Endometrium (tissue), 2 donors: ENCODE measurements at regions not wholly inside any gene's neighbourhood (a gene's known extent, or its start where the extent isn't known, plus 50 kb on each side); places are given as distances from the start of the nearest gene placed in this dataset.

Experiments
- FAIRE-seq: peaks from 2 replicates; lab custom pipeline; 2012; peaks lifted over from hg19 to GRCh38; lab: Jason Lieb, UNC
- donor health status: control.
- donor health status: control.

GRCh38 chrX:13266641-13267345 is 53.1 kb downstream of the ATXN3L start:
- FAIRE-seq: no peak

- no peak for FAIRE-seq
Measured at GRCh38 chrX:13265549-13266132, 54.2 kb downstream of the ATXN3L start.

GRCh38 chrX:13265111-13265510 is 54.7 kb downstream of the ATXN3L start:
- no peak for FAIRE-seq

DNA sequence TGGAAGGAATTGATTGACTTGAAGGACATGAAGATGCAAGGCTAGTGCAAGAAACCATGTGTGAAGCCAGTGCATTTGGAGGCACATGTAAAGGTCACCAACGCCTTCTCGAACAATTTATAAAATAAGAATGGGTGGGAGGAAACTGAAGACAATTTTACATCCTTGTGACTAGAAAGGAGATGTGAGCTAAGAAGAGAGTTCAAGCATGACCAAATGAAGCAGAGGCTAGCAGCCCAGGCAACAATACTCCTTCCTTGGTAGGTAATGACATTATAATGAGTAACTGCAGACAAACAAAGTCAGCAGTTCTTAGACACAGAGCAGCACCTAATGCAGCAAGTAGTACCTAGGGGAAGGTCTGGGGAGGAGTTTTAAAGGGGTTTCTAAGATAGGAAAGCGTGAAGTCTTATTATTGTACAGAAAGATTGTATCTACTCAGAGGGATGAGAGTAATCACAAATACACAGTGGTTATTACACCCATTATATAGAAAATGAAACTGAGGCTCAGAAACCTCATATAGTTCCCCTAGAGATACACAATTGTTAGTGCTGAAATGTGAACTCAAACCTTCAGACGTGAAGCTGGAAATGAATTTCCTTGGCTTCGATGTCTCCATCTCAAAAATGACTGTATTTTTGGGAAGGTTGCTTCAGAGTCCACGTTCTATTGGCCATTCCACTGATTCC is 56.1 kb downstream of the ATXN3L start:
- no peak for FAIRE-seq

DNA sequence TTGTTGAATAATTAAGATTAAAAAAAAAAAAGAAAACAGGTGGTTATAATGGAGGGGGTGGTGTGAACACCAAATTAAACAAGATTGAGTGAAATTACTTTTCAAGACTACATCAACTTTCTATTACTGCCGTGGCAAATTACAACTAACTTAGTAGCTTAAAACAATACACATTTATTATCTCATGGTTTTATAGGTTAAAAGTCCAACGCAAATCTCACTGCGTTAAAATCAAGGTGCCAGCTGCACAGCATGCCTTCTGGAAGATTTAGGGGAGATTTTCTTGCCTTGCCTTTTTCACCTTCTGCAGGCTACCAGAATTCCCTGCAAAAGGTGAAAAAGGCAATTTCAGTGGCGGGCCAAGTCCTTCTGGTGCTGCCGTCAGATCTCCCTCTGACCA is 58.5 kb downstream of the ATXN3L start:
- no peak for FAIRE-seq

DNA sequence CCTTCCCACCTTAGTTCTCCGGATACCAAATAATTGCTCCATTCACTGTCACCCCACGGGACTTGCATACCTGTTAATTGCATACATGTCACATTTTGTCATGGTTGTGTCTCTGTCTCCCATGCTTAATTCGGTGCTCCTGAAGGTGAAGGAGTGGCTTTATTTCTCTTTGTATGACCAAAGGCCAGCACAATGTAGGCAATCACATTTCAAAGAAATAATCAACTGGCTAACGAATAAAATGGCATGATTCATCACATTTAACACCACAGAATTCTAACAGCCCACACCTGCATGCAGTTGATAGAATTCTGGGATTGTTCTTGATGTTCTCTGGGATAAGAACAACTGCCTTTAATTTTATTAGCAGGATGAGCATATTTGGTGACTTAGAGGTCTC is 59.3 kb downstream of the ATXN3L start:
- no peak for FAIRE-seq

- no peak for FAIRE-seq
Measured at GRCh38 chrX:13258725-13259124, 61.1 kb downstream of the ATXN3L start.

GRCh38 chrX:13258052-13258444 is 61.8 kb downstream of the ATXN3L start:
- no peak for FAIRE-seq

GRCh38 chrX:13257223-13258051 is 62.4 kb downstream of the ATXN3L start:
- FAIRE-seq: no peak

DNA sequence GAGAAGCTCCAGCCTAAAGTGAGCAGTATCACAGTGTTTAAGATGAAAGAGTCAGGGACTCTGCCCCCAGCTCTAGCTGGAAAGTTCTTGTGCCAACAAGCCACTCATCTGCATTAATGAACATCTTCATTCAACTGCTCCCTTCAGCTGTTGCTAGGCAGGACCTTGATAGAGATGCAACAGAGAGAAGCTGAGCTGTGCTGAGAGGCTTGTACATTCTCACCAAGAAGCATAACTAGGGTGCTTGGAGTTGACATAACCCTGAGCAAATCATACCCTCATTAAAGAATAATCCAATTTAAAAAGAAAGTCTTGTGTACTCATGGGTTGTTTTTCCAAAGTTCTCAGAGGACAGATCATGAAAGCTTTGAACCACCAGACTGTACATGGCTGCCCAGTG is 63.2 kb downstream of the ATXN3L start:
- no peak for FAIRE-seq

DNA sequence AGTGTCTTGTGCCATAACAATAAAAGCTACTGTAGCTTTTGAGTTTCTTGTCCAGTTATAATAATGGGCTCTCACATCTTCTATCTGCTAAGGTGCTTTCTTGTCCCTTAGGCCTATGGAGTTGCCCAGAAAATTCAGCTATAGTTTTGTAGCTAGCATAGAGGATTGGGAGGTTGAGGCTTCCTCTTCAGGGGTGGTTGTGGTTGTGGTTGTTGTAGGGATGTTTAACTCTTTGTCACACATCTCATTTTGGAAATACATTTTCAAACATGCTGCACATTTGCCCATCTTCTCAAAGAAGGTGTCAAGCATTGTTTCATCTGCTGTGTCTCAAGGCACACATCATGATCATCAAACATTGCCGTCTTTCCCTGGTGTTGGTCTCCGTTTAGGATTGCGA is 65.0 kb downstream of the ATXN3L start:
- no peak for FAIRE-seq

GRCh38 chrX:13254076-13254785 is 65.6 kb downstream of the ATXN3L start:
- FAIRE-seq: no peak

GRCh38 chrX:13253223-13253622 is 66.6 kb downstream of the ATXN3L start:
- FAIRE-seq: no peak

DNA sequence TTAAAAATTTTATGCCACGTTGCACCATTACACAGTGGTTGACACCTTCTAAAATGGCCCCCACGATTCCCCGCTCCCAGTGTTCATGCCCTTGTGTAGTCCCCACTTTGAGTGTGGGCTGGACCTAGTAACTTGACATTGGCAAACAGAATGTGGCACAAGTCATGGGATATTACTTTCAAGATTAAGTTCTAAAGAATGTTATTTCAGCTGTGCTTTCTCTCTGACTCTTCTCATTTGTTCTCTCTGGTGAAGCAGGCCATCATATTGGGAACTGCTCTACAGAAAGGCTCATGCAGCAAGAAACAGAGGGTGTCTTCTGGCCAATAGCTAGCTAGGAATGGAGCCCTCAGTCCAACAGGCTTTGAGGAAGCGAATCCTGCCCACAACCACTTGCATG is 67.1 kb downstream of the ATXN3L start:
- FAIRE-seq: no peak

- peak; percentile 89 for FAIRE-seq
Measured at GRCh38 chrX:13250826-13251580, 68.8 kb downstream of the ATXN3L start.

GRCh38 chrX:13248867-13249486 is 70.9 kb downstream of the ATXN3L start:
- FAIRE-seq: peak; percentile 95

DNA sequence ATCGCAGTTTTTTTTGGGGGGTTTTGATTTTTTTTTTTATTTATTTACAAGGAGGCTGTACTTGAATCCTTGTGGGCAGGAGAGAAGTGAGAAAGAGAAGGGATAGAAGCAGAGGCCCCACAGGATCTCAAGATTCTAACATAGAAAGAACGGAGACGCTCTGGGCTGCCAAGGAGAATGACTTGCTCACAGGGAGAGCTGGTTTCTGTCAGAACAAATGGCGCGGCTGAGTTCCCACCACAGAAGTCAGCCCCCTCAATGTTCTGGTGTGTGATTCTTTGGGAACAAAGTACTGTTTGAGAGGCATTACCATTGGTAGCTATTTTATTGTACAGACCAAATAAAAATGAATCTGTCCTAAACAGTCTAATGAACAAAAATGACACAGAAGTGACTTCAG is 80.6 kb downstream of the ATXN3L start:
- no peak for FAIRE-seq

- FAIRE-seq: no peak
Measured at GRCh38 chrX:13235930-13236329, 83.9 kb downstream of the ATXN3L start.

DNA sequence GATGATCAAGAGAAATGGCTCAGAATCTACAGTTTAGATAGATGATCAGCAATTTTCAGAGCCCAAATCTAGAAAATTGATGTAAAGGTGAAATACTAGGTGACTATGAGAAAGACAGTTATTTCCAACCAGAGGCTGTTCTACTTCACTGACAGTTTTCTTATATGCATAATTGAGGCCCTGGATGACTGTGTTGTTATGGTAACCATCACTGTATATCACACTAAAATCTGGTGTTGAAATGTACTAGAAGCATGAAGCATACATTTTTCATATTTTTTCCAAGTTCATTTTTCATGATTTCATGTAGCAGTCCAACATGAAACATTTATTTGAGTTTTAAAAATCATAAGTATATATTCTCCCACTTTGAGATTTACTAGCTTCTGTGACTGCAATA is 87.4 kb downstream of the ATXN3L start:
- no peak for FAIRE-seq

DNA sequence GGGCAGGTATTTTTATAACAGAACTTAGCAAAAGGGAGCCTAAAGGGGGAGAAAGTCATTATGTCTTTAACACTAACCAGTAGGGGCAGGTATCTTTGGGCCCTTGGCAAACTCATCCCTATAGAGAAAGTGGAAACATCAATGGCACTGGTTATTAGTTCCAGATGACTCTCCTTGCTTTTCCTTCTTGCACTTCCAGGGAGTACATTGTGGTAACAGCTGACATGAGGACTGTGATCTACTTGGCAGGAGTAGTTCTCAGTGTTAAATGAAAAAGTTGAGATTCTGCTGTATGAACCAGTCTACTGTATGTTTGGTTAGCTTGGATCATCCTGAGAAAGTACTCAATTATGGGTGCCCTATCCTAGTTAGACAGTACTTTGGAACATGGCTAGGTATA is 93.6 kb downstream of the ATXN3L start:
- no peak for FAIRE-seq
